DND-41 (cell line): ENCODE measurements at regions not wholly inside any gene's neighbourhood (a gene's known extent, or its start where the extent isn't known, plus 50 kb on each side); places are given as distances from the start of the nearest gene placed in this dataset.

ENCODE experiments used
- ATAC-seq: fragments of 200-7000 bp; cut with Tn5 transposase; 3 replicates; pipeline ENCODE4 v1.9.1; 2021; ENCODE audit warnings: low read depth; ENCODE audit not compliant: insufficient read depth
- DNase-seq: peaks from one replicate; pipeline ENCODE4 v3.0.0-alpha.2; 2020
- H2AFZ ChIP-seq: 2 replicates; pipeline ENCODE4 v1.6.0; 2012; ENCODE audit warnings: low read depth, low read length
- H3K27ac ChIP-seq: 2 replicates; pipeline ENCODE4 v1.5.1; 2012; ENCODE audit warnings: low read length, inconsistent platforms
- H3K27me3 ChIP-seq: fragments of 200-600 bp; sonication (generic); 2 replicates; pipeline ENCODE4 v1.6.0; 2012; ENCODE audit warnings: low read length, mild to moderate bottlenecking, inconsistent platforms; ENCODE audit not compliant: insufficient read depth, poor library complexity
- H3K36me3 ChIP-seq: 2 replicates; pipeline ENCODE4 v1.5.1; 2012; ENCODE audit warnings: low read length, inconsistent platforms; ENCODE audit not compliant: insufficient read depth
- H3K4me1 ChIP-seq: 2 replicates; pipeline ENCODE4 v1.5.1; 2012; ENCODE audit warnings: mild to moderate bottlenecking, low read length; ENCODE audit not compliant: insufficient read depth
- H3K4me2 ChIP-seq: 2 replicates; pipeline ENCODE4 v1.6.0; 2012; ENCODE audit warnings: mild to moderate bottlenecking, moderate library complexity, low read length, inconsistent platforms; ENCODE audit not compliant: insufficient read depth
- H3K4me3 ChIP-seq, 2 experiments: fragments of 200-600 bp in 1 of 2; shearing (Covaris generic) in 1 of 2; 2 replicates each; pipeline ENCODE4 v1.5.1; 2012 to 2016; ENCODE audit warnings: inconsistent platforms in 2 of 2, low read length in 2 of 2, mild to moderate bottlenecking in 2 of 2, low read depth in 1 of 2, moderate library complexity in 1 of 2
- H3K79me2 ChIP-seq: 2 replicates; pipeline ENCODE4 v1.6.0; 2012; ENCODE audit warnings: low read length, inconsistent platforms; ENCODE audit not compliant: insufficient read depth
- H3K9ac ChIP-seq: 2 replicates; pipeline ENCODE4 v1.6.0; 2012; ENCODE audit warnings: low read depth, mild to moderate bottlenecking, inconsistent platforms, low read length, moderate library complexity
- H3K9me3 ChIP-seq: 2 replicates; pipeline ENCODE4 v1.5.1; 2012; ENCODE audit warnings: low read length, moderate library complexity, mild to moderate bottlenecking, inconsistent platforms; ENCODE audit not compliant: insufficient read depth, severe bottlenecking
- H4K20me1 ChIP-seq: 2 replicates; pipeline ENCODE4 v1.6.0; 2012; ENCODE audit warnings: low read length; ENCODE audit not compliant: insufficient read depth
- EZH2 ChIP-seq: IDR thresholded peaks from 3 replicates; pipeline ENCODE4 v1.6.1; 2012; ENCODE audit warnings: borderline replicate concordance, low read depth, mild to moderate bottlenecking, moderate library complexity, low read length, inconsistent platforms; ENCODE audit not compliant: severe bottlenecking
- TF ChIP-seq, protein P1 (sequence below): IDR thresholded peaks from 2 replicates; pipeline ENCODE4 v1.5.1; 2012; ENCODE audit warnings: borderline replicate concordance, low read length, moderate library complexity, mild to moderate bottlenecking; ENCODE audit not compliant: poor library complexity, severe bottlenecking; ENCODE audit errors: extremely low read depth

DNA sequence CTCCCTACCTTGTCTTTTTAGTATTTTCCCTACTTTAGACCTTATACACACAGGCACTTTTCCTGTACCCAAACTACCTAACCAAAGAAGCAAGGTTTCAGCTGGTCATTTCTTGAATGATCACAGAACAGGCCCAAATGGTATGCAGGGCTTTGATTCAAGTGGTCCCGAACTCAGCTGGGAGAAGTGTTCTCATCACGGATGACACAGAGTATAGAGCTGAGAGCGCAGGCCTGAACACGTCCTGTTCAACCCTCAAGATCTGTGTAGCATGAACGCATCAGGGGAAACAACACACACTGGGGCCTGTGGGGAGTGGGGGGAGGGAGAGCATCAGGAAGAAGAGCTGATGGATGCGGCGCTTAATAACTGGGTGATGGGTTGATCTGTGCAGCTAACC is 318.2 kb downstream of the SFMBT2 start:
- H3K9ac ChIP-seq: no peak overlapping the region
- TF ChIP-seq EZH2: no peak
- TF ChIP-seq, protein P1, sequence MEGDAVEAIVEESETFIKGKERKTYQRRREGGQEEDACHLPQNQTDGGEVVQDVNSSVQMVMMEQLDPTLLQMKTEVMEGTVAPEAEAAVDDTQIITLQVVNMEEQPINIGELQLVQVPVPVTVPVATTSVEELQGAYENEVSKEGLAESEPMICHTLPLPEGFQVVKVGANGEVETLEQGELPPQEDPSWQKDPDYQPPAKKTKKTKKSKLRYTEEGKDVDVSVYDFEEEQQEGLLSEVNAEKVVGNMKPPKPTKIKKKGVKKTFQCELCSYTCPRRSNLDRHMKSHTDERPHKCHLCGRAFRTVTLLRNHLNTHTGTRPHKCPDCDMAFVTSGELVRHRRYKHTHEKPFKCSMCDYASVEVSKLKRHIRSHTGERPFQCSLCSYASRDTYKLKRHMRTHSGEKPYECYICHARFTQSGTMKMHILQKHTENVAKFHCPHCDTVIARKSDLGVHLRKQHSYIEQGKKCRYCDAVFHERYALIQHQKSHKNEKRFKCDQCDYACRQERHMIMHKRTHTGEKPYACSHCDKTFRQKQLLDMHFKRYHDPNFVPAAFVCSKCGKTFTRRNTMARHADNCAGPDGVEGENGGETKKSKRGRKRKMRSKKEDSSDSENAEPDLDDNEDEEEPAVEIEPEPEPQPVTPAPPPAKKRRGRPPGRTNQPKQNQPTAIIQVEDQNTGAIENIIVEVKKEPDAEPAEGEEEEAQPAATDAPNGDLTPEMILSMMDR: no peak
- H3K4me3 ChIP-seq: no peak overlapping the region
- no peak overlapping the region for H3K4me2 ChIP-seq
- no peak overlapping the region for H2AFZ ChIP-seq
- 0 out of 3 replicates have a peak, but pooled peaks have one; percentile 40 for ATAC-seq
- no peaks in the 10 kb centered on the region for H3K36me3 ChIP-seq
- no peaks in the 10 kb centered on the region for H3K4me1 ChIP-seq
- peak; percentile 10 for DNase-seq
- H3K9me3 ChIP-seq: no peaks in the 10 kb centered on the region
- H3K79me2 ChIP-seq: no peaks in the 10 kb centered on the region
- no peak overlapping the region for H3K27ac ChIP-seq
- no peaks in the 10 kb centered on the region for H4K20me1 ChIP-seq
- H3K27me3 ChIP-seq: no peaks in the 10 kb centered on the region

DNA sequence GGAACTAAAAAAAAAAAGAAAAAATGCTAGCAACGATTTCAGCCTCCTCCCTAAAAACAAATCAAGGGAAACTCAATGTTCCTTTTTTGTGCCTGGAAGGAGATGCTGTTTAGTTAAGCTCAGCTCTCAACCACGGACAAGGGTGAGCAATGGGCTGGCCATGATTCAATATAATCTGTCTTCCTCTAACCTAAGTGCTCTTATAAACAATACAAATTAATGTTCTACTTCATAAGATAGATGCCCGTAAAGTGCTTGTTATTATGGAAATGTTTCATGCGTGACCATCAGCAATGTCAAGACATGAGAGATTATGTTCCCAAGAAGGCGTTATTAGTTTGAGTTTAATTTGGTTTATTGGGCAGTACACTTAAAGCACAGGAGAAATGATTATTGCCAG is 320.3 kb downstream of the SFMBT2 start:
- Histone ChIP-seq H3K4me1 (no peaks in the 10 kb centered on the region), H3K36me3 (no peaks in the 10 kb centered on the region), H3K9me3 (no peaks in the 10 kb centered on the region), H3K4me3 (no peak overlapping the region), H3K27me3 (no peaks in the 10 kb centered on the region), H3K79me2 (no peaks in the 10 kb centered on the region), H3K4me2 (no peak overlapping the region), H4K20me1 (no peaks in the 10 kb centered on the region), H3K9ac (no peak overlapping the region), H3K27ac (no peak overlapping the region), H2AFZ (no peak overlapping the region)
- TF ChIP-seq, protein P1: no peak
- TF ChIP-seq EZH2: no peak
- ATAC-seq (no peak), DNase-seq (no peak)

DNA sequence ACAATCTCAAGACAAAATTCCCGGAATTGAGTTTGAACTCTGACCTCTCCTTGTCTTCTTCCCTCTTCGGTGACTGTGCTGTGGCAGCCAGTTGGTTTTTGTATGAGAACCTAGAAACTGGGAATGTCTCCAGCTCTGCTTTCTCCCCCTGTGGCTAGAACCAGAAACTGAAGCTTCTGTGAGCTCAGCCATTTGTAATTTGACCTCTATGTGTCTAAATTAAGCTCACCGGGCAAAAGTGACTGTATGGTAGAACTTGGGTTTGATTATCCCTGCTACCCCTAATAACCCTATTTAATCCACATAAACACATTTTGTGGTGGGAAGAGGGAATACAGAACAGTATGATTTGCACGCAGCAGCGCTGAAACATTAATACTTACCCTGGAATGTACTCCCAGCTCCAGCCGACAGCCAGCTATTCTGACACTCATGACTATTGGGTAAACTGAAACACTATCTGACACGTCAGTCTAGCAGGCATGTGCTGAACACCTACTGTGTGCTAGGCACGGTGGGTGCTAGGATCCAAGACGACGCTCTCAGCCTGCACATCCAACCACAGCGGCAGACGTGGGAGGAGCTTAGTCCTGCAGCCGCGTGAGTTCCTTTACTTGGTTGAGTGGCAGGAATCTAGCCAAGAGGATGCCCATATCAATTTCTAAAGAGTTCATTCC is 324.8 kb downstream of the SFMBT2 start:
- TF ChIP-seq EZH2: no peak
- TF ChIP-seq, protein P1: no peak
- H4K20me1 ChIP-seq: no peaks in the 10 kb centered on the region
- ATAC-seq (no peak), DNase-seq (no peak)
- H3K27me3 ChIP-seq: peaks cover 4% of the 10 kb centered on the region
- no peaks in the 10 kb centered on the region for H3K4me1 ChIP-seq
- no peak overlapping the region for H2AFZ ChIP-seq
- no peaks in the 10 kb centered on the region for H3K36me3 ChIP-seq
- no peaks in the 10 kb centered on the region for H3K9me3 ChIP-seq
- H3K27ac ChIP-seq: no peak overlapping the region
- no peak overlapping the region for H3K9ac ChIP-seq
- H3K4me2 ChIP-seq: no peak overlapping the region
- no peak overlapping the region for H3K4me3 ChIP-seq
- no peaks in the 10 kb centered on the region for H3K79me2 ChIP-seq
